Neural progenitor cell (in vitro differentiated cells): ENCODE measurements at regions not wholly inside any gene's neighbourhood (a gene's known extent, or its start where the extent isn't known, plus 50 kb on each side); places are given as distances from the start of the nearest gene placed in this dataset.

Experiments
- DNase-seq: peaks from one replicate; pipeline ENCODE4 v3.0.0-alpha.2; 2016; ENCODE audit warnings: low spot score
- H2AFZ ChIP-seq: fragments of 200-600 bp; sonication (generic); replicated peaks from 2 replicates; pipeline ENCODE4 v1.6.1; 2016; ENCODE audit warnings: antibody characterized with exemption
- H3F3A ChIP-seq: fragments of 200-600 bp; sonication (generic); 2 replicates; pipeline ENCODE4 v1.6.1; 2016; ENCODE audit warnings: antibody characterized with exemption, low read depth
- H3K27ac ChIP-seq: fragments of 200-600 bp; sonication (generic); 2 replicates; pipeline ENCODE4 v1.5.1; 2016; ENCODE audit warnings: mild to moderate bottlenecking
- H3K27me3 ChIP-seq: fragments of 200-600 bp; sonication (generic); 2 replicates; pipeline ENCODE4 v1.6.1; 2016; ENCODE audit warnings: mild to moderate bottlenecking, moderate library complexity
- H3K36me3 ChIP-seq: fragments of 200-600 bp; sonication (generic); 2 replicates; pipeline ENCODE4 v1.5.1; 2016
- H3K4me1 ChIP-seq: fragments of 200-600 bp; sonication (generic); 2 replicates; pipeline ENCODE4 v1.6.1; 2016; ENCODE audit warnings: mixed run types
- H3K4me2 ChIP-seq: fragments of 200-600 bp; sonication (generic); 2 replicates; pipeline ENCODE4 v1.6.1; 2016
- H3K4me3 ChIP-seq: fragments of 200-600 bp; sonication (generic); 2 replicates; pipeline ENCODE4 v1.5.1; 2016
- H3K79me2 ChIP-seq: fragments of 200-600 bp; sonication (generic); 2 replicates; pipeline ENCODE4 v1.6.1; 2016; ENCODE audit warnings: low read depth
- H3K9ac ChIP-seq: fragments of 200-600 bp; sonication (generic); 2 replicates; pipeline ENCODE4 v1.6.1; 2016
- H3K9me3 ChIP-seq: fragments of 200-600 bp; sonication (generic); 2 replicates; pipeline ENCODE4 v1.5.1; 2016; ENCODE audit warnings: low read depth
- H4K20me1 ChIP-seq: fragments of 200-600 bp; sonication (generic); 2 replicates; pipeline ENCODE4 v1.6.1; 2016; ENCODE audit warnings: low read depth
- H3K27ac Mint-ChIP-seq: 3 replicates; pipeline ENCODE4 v1.8.0; 2021; ENCODE audit warnings: mixed read lengths
- H3K27me3 Mint-ChIP-seq: 2 replicates; pipeline ENCODE4 v1.8.0; 2022; ENCODE audit warnings: low read depth, mild to moderate bottlenecking, inconsistent platforms, moderate library complexity, mixed read lengths; ENCODE audit not compliant: insufficient read depth
- H3K36me3 Mint-ChIP-seq: 3 replicates; pipeline ENCODE4 v1.8.0; 2021; ENCODE audit warnings: mixed read lengths
- H3K4me1 Mint-ChIP-seq: 3 replicates; pipeline ENCODE4 v1.8.0; 2021; ENCODE audit warnings: mixed read lengths
- H3K4me3 Mint-ChIP-seq: 3 replicates; pipeline ENCODE4 v1.8.0; 2021; ENCODE audit warnings: mild to moderate bottlenecking, moderate library complexity, mixed read lengths
- H3K9me3 Mint-ChIP-seq: 3 replicates; pipeline ENCODE4 v1.8.0; 2020; ENCODE audit warnings: mixed read lengths
- CTCF ChIP-seq: fragments of 200-600 bp; sonication (generic); IDR thresholded peaks from 2 replicates; pipeline ENCODE4 v1.5.1; 2017; ENCODE audit warnings: antibody characterized with exemption, mild to moderate bottlenecking
- EZH2 ChIP-seq: fragments of 200-600 bp; sonication (generic); IDR thresholded peaks from 2 replicates; pipeline ENCODE4 v1.6.1; 2017; ENCODE audit warnings: antibody characterized with exemption, mild to moderate bottlenecking, moderate library complexity
- EZH2phosphoT487 ChIP-seq: fragments of 200-600 bp; sonication (generic); IDR thresholded peaks from 2 replicates; pipeline ENCODE4 v1.6.1; 2017; ENCODE audit warnings: antibody characterized with exemption

- H2AFZ ChIP-seq, result peak overlapping the region; percentile 77
- Mint-ChIP-seq H3K4me1 (no peaks in the 10 kb centered on the region), H3K27ac (no peak overlapping the region)
Measured at GRCh38 chrX:43375136-43375535, 281.0 kb upstream of the MAOA start.

GRCh38 chrX:43380704-43381103, 275.4 kb upstream of the MAOA start:
- no peaks in the 10 kb centered on the region for H3K79me2 ChIP-seq
- Mint-ChIP-seq H3K4me3 (no peak overlapping the region), H3K27me3 (peaks cover 3% of the 10 kb centered on the region), H3K36me3 (no peaks in the 10 kb centered on the region), H3K9me3 (peaks cover 9% of the 10 kb centered on the region), H3K27ac (no peak overlapping the region), H3K4me1 (no peaks in the 10 kb centered on the region)
- no peak for DNase-seq
- H2AFZ ChIP-seq, result no peak overlapping the region
- H3K4me2 ChIP-seq, result no peak overlapping the region
- H3K9ac ChIP-seq, result no peak overlapping the region
- H3F3A ChIP-seq, result no peaks in the 10 kb centered on the region
- TF ChIP-seq EZH2phosphoT487 (no peak), CTCF (no peak), EZH2 (no peak)
- H3K4me1 ChIP-seq, result no peaks in the 10 kb centered on the region
- H3K27me3 ChIP-seq, result no peaks in the 10 kb centered on the region
- peaks cover 5% of the 10 kb centered on the region for H3K9me3 ChIP-seq
- no peaks in the 10 kb centered on the region for H4K20me1 ChIP-seq
- no peak overlapping the region for H3K27ac ChIP-seq
- no peaks in the 10 kb centered on the region for H3K36me3 ChIP-seq
- no peak overlapping the region for H3K4me3 ChIP-seq

More at GRCh38 chrX:43375136-43375535, 281.0 kb upstream of the MAOA start:
- H3K36me3 Mint-ChIP-seq, result no peaks in the 10 kb centered on the region
- H3K27me3 Mint-ChIP-seq, result peaks cover 8% of the 10 kb centered on the region
- Histone ChIP-seq H3K4me2 (no peak overlapping the region), H3K36me3 (no peaks in the 10 kb centered on the region), H3K27me3 (no peaks in the 10 kb centered on the region), H3F3A (no peaks in the 10 kb centered on the region), H3K9me3 (no peaks in the 10 kb centered on the region), H3K4me1 (peaks cover 4% of the 10 kb centered on the region), H3K27ac (no peak overlapping the region), H3K79me2 (no peaks in the 10 kb centered on the region), H4K20me1 (no peaks in the 10 kb centered on the region), H3K4me3 (no peak overlapping the region), H3K9ac (no peak overlapping the region)
- TF ChIP-seq EZH2 (no peak), CTCF (no peak), EZH2phosphoT487 (no peak)
- no peak for DNase-seq
- H3K9me3 Mint-ChIP-seq, result peaks cover under 1% of the 10 kb centered on the region
- no peak overlapping the region for H3K4me3 Mint-ChIP-seq

- H3K9me3 Mint-ChIP-seq, result peaks cover 2% of the 10 kb centered on the region
- H4K20me1 ChIP-seq, result no peaks in the 10 kb centered on the region
- H3F3A ChIP-seq, result no peaks in the 10 kb centered on the region
- no peak overlapping the region for H3K4me3 Mint-ChIP-seq
- no peaks in the 10 kb centered on the region for H3K27me3 ChIP-seq
- no peak overlapping the region for H2AFZ ChIP-seq
- no peak for DNase-seq
- H3K27ac ChIP-seq, result no peak overlapping the region
- no peaks in the 10 kb centered on the region for H3K9me3 ChIP-seq
- no peaks in the 10 kb centered on the region for H3K27me3 Mint-ChIP-seq
- H3K36me3 ChIP-seq, result no peaks in the 10 kb centered on the region
- no peak overlapping the region for H3K4me2 ChIP-seq
- H3K79me2 ChIP-seq, result no peaks in the 10 kb centered on the region
- H3K4me3 ChIP-seq, result no peak overlapping the region
- no peaks in the 10 kb centered on the region for H3K36me3 Mint-ChIP-seq
- no peak overlapping the region for H3K27ac Mint-ChIP-seq
- no peaks in the 10 kb centered on the region for H3K4me1 ChIP-seq
- no peaks in the 10 kb centered on the region for H3K4me1 Mint-ChIP-seq
- no peak for TF ChIP-seq EZH2
- TF ChIP-seq EZH2phosphoT487, result no peak
- TF ChIP-seq CTCF, result no peak
- no peak overlapping the region for H3K9ac ChIP-seq
Measured at GRCh38 chrX:43386875-43387274, 269.2 kb upstream of the MAOA start.
